ENCODE measurements at regions not wholly inside any gene's neighbourhood (a gene's known extent, or its start where the extent isn't known, plus 50 kb on each side); places are given as distances from the start of the nearest gene placed in this dataset.

DNA sequence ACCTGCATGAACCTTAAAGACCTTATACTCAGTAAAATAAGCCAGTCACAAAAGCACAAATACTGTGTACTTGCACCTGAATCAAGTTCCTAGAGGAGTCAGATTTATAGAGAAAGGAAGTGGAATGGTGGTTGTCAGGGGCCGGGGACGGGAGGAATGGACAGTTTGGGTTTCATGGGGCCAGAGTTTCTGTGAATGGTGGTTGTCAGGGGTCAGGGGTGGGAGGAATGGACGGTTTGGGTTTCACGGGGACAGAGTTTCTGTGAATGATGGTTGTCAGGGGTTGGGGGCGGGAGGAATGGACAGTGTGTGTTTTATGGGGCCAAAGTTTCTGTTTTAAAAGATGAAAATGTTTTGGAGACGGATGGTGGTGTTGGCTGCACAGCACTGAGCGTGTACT is 260.0 kb upstream of the MKI67 start:
- no peak for DNase-seq (ENCODE audit: low spot score)
- TF ChIP-seq, protein P1, sequence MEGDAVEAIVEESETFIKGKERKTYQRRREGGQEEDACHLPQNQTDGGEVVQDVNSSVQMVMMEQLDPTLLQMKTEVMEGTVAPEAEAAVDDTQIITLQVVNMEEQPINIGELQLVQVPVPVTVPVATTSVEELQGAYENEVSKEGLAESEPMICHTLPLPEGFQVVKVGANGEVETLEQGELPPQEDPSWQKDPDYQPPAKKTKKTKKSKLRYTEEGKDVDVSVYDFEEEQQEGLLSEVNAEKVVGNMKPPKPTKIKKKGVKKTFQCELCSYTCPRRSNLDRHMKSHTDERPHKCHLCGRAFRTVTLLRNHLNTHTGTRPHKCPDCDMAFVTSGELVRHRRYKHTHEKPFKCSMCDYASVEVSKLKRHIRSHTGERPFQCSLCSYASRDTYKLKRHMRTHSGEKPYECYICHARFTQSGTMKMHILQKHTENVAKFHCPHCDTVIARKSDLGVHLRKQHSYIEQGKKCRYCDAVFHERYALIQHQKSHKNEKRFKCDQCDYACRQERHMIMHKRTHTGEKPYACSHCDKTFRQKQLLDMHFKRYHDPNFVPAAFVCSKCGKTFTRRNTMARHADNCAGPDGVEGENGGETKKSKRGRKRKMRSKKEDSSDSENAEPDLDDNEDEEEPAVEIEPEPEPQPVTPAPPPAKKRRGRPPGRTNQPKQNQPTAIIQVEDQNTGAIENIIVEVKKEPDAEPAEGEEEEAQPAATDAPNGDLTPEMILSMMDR (IDR thresholded peaks at IDR 0.05; ENCODE audit: borderline replicate concordance, control extremely low read depth, extremely low read depth, insufficient read depth, missing control alignments), result no peak
- in situ Hi-C loops (cut with MboI; ENCODE audit: low sequenced_read_pairs, unreplicated experiment), result no loop called here

DNA sequence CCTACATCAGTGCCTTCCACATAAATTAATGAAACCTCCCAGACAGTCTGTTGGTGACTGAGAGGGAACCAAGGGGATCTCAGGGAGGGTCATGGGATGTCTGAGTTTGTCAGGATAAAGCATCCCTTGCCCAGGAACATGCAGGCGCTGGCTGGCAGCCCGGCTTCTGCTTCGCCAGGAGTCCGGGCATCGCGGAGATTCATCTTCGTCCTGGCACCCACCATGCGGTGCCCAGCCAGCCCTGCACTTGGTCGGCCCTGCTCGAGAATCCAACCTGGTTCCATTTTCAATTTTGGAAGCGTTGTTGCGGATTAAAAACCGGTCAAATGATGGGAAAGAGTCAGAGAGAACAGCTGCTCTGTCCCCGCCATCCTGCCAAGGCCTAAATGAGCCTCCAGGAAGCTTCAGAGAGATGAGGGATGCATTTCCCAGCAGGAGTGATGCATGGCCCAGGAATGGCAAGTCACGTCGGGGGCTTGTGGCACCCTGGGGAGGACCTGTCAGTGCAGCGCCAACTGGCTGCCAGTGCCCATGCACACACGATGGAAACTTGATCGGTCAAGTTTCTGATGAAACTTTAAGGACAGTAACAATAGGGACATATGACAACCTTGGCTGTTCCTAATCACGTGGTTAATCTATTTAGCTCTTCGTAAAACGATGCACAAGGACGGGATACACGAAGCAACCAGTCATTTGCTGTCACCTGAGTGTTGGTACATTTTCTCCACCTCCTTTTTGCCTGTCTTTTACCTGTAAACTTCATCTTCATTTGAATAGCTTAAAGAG is 260.8 kb upstream of the MKI67 start:
- TF ChIP-seq, protein P1 (IDR thresholded peaks at IDR 0.05; ENCODE audit: borderline replicate concordance, control extremely low read depth, extremely low read depth, insufficient read depth, missing control alignments), result no peak

DNA sequence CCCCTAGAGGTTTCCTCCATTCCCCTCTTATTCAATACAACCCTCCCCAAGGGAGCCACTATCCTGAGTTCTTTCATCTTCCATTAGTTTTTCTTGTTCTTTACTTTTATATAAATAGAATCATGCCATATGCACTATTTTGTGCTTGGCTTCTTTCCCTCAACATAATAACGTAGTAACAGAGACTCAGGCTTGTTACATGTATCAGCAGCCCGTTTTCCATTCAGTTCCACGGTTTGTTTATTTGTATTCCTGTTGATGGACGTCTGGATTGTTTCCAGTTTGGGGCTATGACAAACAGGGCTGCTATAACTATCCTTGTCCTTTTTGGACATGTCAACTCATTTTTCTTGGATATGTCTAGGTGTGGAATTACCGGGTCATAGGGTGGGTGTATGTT is 264.4 kb upstream of the MKI67 start:
- TF ChIP-seq, protein P1 (IDR thresholded peaks at IDR 0.05; ENCODE audit: borderline replicate concordance, control extremely low read depth, extremely low read depth, insufficient read depth, missing control alignments), result no peak
- DNase-seq (ENCODE audit: low spot score), result no peak
- in situ Hi-C loops (cut with MboI; ENCODE audit: low sequenced_read_pairs, unreplicated experiment), result no loop called here

More for the DNA sequence above, 260.8 kb upstream of the MKI67 start:
- in situ Hi-C loops (cut with MboI; ENCODE audit: low sequenced_read_pairs, unreplicated experiment), result no loop called here
- DNase-seq (ENCODE audit: low spot score), result no peak

DNA sequence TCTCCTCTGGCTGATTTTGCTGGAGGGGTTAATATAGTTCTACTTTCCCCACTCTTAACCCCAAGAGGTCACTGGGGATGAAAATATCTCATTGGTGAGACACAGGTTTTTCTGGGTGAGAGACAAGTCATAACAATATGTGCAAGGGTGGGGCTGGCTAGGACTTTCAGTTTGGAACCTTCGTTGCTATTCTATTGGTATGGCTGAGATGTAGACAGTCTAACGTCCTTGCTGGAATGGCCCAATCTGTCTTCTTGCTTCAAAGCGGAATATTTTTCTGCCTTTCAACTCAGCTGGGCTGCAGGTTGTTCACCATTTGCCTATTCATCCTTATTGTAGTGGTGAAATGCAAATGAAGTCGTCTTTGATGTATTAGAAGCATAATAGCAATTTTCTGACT is 267.3 kb upstream of the MKI67 start:
- in situ Hi-C loops (cut with MboI; ENCODE audit: low sequenced_read_pairs, unreplicated experiment), result no loop called here
- TF ChIP-seq, protein P1 (IDR thresholded peaks at IDR 0.05; ENCODE audit: borderline replicate concordance, control extremely low read depth, extremely low read depth, insufficient read depth, missing control alignments), result no peak
- no peak for DNase-seq (ENCODE audit: low spot score)

DNA sequence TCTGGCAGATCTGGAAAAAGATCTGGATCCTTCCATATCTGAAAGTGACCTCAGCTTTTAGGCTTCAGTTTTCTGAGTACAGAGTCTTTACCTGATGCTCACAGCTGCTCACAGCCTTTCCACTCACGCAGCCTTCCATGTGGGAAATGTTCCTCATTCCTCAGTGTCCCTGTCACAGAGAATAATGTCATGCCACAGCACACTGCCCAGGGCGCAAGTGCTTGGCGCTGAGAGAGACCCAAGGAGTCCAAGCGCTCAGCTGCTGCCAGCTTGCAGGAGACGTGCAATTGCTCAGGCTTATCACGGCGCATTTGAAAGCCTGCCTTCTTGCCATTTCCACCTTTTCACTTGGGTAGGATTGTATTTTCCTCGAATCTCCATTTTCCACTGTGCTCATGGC is 271.9 kb upstream of the MKI67 start:
- in situ Hi-C loops (cut with MboI; ENCODE audit: low sequenced_read_pairs, unreplicated experiment), result no loop called here
- TF ChIP-seq, protein P1 (IDR thresholded peaks at IDR 0.05; ENCODE audit: borderline replicate concordance, control extremely low read depth, extremely low read depth, insufficient read depth, missing control alignments), result no peak
- DNase-seq (ENCODE audit: low spot score), result no peak

DNA sequence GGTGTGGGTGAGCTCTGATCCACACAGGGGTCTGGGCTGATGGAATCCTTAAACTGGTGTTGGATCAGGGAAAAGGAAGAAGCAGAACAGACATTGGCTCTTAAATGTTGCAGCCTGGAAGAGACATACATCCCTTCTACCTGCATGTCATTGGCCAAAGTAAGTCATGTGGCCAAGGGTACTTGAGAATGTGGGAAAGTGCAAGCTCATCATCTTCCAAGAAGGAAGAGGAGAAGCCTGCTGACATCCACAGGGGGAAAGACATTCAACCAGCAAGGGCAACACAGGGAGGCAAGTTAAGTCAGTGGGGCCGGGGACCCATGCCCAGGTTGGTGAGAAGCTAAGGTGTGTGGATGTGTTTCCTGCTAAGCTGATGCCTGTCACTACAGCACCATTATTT is 272.8 kb upstream of the MKI67 start:
- TF ChIP-seq, protein P1 (IDR thresholded peaks at IDR 0.05; ENCODE audit: borderline replicate concordance, control extremely low read depth, extremely low read depth, insufficient read depth, missing control alignments), result no peak
- in situ Hi-C loops (cut with MboI; ENCODE audit: low sequenced_read_pairs, unreplicated experiment), result no loop called here
- DNase-seq (ENCODE audit: low spot score), result no peak
